ENCODE measurements at regions not wholly inside any gene's neighbourhood (a gene's known extent, or its start where the extent isn't known, plus 50 kb on each side); places are given as distances from the start of the nearest gene placed in this dataset.
"Not testable (repeated sequence)": the region's sequence is repeated elsewhere in the genome, so short reads cannot be mapped to it uniquely, and the experiment has no call there.

DNA sequence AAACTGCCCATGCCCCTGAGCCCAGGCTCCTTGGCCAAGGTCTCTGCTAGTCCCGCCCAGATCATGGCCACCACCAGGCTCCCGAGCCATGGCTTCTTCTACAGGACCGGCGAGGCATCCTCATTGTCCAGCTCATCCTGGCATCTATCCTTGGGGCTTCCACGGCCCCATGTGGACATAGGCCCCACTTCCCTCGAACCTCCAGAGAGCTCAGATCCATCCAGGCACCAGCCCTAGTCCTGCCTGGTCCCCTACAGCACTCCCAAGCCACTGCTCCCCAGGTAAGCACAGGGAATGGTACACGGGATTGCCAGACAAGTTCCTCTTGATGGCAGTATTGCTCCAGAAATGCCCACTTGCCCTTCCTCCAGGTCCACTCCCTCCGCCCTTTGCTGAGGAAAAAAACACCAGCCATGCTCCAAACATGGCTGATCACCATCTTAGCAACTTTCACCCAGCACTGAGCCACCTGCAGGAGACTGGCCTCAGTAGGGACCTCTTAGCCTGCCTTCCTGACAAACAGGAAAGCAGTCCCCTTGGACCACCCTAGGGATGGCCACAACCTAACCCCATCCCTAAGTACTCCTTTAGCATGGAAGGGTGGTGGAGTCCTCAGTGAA, 272.1 kb upstream of the AGTR2 start:
- no peak overlapping the region for H3K4me3 Mint-ChIP-seq

DNA sequence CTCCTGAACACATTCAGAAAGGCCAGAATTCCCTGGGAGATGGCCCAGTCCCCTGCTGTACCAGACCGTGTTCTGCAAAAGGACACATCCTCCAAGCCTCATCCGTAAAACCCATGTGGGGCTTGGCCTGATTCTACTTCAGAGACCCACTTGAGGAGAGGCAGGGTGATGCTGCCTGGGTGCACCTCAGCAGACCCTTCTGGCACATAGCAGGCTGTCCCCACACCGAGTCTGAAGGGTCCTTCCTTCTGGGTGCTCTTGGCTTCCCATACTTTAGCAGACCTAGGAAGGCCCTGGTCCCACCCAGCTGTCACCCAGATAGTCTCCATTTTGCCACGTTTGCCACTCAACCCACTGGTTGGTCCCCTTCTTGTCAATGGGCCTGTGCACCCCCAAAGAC, 270.1 kb upstream of the AGTR2 start:
- Mint-ChIP-seq H3K4me1 (ENCODE audit: low read depth) (no peaks in the 10 kb centered on the region), H3K4me3 (no peak overlapping the region), H3K36me3 (ENCODE audit: low read depth) (no peaks in the 10 kb centered on the region), H3K27me3 (peaks cover 2% of the 10 kb centered on the region), H3K27ac (no peak overlapping the region), H3K9me3 (no peaks in the 10 kb centered on the region)
- no peak for DNase-seq

More for the DNA sequence above, 272.1 kb upstream of the AGTR2 start:
- Mint-ChIP-seq H3K36me3 (ENCODE audit: low read depth) (no peaks in the 10 kb centered on the region), H3K9me3 (no peaks in the 10 kb centered on the region), H3K4me1 (ENCODE audit: low read depth) (peaks cover 1% of the 10 kb centered on the region), H3K27ac (no peak overlapping the region), H3K27me3 (no peaks in the 10 kb centered on the region)
- DNase-seq = peak; percentile 73

DNA sequence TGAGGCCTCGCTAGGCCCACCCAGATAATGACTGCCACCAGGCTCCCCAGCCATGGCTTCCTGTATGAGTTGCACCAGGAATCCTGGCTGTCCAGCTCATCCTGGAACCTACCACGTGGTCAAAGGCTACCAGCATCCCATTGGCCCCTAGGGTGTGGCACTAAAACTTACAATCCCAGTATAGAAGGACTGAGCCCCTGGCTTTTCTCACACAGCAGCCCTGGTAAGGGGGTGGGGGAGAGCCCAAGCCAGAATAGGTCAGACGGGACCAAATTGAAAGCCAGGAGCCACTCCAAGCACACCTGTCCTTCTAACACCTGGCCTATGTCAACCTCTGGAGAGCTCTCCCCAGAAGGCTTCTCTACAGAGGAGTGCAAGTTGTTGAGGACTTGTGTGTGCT, 269.3 kb upstream of the AGTR2 start:
- peaks cover 6% of the 10 kb centered on the region for H3K27me3 Mint-ChIP-seq
- no peak for DNase-seq
- no peak overlapping the region for H3K4me3 Mint-ChIP-seq
- H3K27ac Mint-ChIP-seq = no peak overlapping the region
- H3K4me1 Mint-ChIP-seq (ENCODE audit: low read depth) = no peaks in the 10 kb centered on the region
- H3K9me3 Mint-ChIP-seq = no peaks in the 10 kb centered on the region
- H3K36me3 Mint-ChIP-seq (ENCODE audit: low read depth) = no peaks in the 10 kb centered on the region

DNA sequence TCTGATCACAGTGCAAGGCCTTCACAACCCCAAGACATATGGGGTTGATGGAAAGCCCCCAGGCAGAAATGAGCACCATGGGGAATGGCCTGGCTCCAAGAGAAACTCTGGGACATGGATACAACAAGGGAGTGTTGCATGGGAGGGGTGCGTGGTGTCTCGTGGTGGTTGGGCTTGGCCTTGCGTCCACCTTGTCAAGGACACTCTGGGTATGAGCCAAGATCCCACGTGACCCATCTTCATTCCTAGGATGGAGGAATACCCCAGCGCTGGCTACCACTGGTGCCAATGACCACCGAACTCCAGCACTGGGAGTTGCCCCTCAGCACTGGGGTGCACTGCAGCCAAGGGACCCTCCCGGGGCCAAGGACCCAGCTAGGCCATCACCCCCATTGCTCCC, 267.5 kb upstream of the AGTR2 start:
- Mint-ChIP-seq H3K36me3 (ENCODE audit: low read depth) (no peaks in the 10 kb centered on the region), H3K4me3 (no peak overlapping the region), H3K4me1 (ENCODE audit: low read depth) (no peaks in the 10 kb centered on the region), H3K27me3 (peaks cover 18% of the 10 kb centered on the region), H3K9me3 (no peaks in the 10 kb centered on the region), H3K27ac (no peak overlapping the region)
- DNase-seq = no peak

DNA sequence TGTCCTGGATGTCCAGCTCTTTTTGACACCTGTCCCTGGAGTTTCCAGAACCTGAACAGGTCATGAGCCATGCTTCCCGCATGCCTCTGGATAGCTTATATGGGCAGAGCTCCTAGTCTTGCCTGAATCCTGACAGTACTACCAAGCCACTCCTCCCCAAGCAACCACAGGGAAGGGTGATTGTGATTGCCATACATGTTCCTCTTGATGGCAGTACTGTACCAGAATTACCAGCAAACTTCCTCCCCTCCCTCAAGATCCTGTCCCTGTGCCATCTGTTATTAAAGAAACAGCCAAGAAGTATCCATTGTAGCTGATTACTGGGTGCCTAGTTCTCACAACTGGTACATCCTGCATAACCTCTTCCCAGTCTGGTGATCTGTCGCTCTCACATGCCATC, 264.3 kb upstream of the AGTR2 start:
- H3K9me3 Mint-ChIP-seq = no peaks in the 10 kb centered on the region
- no peaks in the 10 kb centered on the region for H3K4me1 Mint-ChIP-seq (ENCODE audit: low read depth)
- H3K27ac Mint-ChIP-seq = no peak overlapping the region
- peaks cover 30% of the 10 kb centered on the region for H3K27me3 Mint-ChIP-seq
- H3K4me3 Mint-ChIP-seq = no peak overlapping the region
- no peaks in the 10 kb centered on the region for H3K36me3 Mint-ChIP-seq (ENCODE audit: low read depth)
- no peak for DNase-seq

DNA sequence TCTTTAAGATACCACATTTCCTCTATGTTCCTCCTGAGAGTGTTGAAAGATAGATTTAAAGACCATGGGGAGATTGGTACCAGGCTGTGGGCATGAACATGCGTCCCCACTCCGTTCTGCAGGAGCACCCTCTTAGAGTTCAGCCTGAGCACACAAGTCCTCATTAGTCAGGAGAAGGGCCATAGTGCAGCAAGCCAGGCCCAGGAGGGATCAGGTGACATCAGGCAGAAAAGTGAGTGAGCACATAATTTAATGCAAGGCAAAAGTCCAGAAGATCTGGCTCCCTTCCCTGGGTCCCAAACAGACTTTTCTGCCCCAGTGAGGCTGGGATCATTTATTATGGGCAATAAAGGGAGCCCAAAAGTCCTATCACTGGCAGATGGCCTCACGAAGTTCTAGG, 263.7 kb upstream of the AGTR2 start:
- H3K27ac Mint-ChIP-seq = no peak overlapping the region
- H3K36me3 Mint-ChIP-seq (ENCODE audit: low read depth) = no peaks in the 10 kb centered on the region
- H3K4me1 Mint-ChIP-seq (ENCODE audit: low read depth) = no peaks in the 10 kb centered on the region
- H3K4me3 Mint-ChIP-seq = no peak overlapping the region
- no peak for DNase-seq
- no peaks in the 10 kb centered on the region for H3K9me3 Mint-ChIP-seq
- peaks cover 30% of the 10 kb centered on the region for H3K27me3 Mint-ChIP-seq

DNA sequence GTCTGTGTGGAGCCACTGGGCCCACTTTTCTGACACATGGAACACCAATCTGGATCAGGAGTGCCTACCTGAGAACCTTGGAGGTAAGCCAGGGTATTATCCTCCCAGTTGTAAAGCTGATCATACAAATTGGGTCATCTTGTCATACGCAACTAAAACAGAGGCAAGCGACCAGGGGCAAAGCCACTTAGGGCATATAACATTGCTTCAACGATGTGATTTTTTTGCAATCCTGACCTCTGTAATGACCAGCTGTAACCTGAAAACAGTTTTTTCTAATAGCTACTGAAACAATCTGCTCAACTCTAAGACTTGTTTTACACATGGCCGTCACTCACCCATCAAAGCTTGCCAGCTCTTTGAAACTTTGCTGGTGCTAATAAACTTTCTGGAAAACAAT, 261.5 kb upstream of the AGTR2 start:
- H3K36me3 Mint-ChIP-seq (ENCODE audit: low read depth) = no peaks in the 10 kb centered on the region
- peaks cover 34% of the 10 kb centered on the region for H3K27me3 Mint-ChIP-seq
- no peaks in the 10 kb centered on the region for H3K9me3 Mint-ChIP-seq
- H3K27ac Mint-ChIP-seq = no peak overlapping the region
- no peaks in the 10 kb centered on the region for H3K4me1 Mint-ChIP-seq (ENCODE audit: low read depth)
- H3K4me3 Mint-ChIP-seq = no peak overlapping the region
- no peak for DNase-seq

DNA sequence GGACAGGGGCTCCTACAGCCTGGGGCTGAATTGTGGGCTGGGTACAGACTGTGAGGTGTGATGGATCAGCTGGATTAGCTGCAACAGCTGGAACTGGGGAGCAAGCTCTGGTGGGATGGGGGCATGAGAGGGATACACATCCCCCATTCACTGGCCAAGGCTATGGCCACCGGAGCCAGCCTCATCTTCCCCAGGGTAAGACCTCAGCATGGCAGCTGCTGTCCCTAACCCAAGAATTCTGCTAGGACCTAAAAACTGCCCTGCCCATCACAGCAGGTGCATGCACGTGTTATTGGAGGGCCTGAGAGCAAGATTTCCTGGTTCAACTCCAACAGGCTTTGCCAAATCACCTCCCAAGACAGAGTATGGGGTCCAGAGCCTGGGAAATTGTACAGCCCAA, 258.6 kb upstream of the AGTR2 start:
- H3K36me3 Mint-ChIP-seq (ENCODE audit: low read depth) = no peaks in the 10 kb centered on the region

DNA sequence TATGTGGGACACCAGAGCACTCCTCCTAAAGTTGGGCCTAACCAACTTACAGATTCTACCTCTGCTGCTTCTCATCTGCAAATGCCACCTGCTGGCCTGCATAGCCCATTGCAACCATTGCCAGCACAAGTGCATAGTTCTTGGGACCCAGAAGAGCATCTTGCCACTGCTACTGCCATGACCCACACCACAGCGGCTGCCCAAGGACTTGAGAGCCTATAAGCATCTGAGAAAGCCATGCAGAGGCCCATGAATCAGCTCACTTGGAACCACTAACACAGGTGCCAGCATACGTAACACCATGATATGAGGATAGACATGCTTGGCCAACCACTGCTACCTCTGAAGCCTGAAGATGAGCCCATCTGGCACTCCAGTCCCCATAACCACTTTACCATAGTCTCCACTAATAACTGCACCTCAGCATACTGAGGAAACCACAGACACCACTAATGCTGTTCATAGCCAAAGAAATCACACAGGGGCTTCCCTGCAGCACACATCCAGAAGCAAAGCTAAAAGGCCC, 258.1 kb upstream of the AGTR2 start:
- Mint-ChIP-seq H3K4me3 (no peak overlapping the region), H3K9me3 (no peaks in the 10 kb centered on the region), H3K36me3 (ENCODE audit: low read depth) (no peaks in the 10 kb centered on the region), H3K4me1 (ENCODE audit: low read depth) (no peaks in the 10 kb centered on the region), H3K27ac (no peak overlapping the region), H3K27me3 (peaks cover 25% of the 10 kb centered on the region)
- DNase-seq = no peak

More for the DNA sequence above, 258.6 kb upstream of the AGTR2 start:
- no peaks in the 10 kb centered on the region for H3K4me1 Mint-ChIP-seq (ENCODE audit: low read depth)
- DNase-seq = no peak
- H3K9me3 Mint-ChIP-seq = no peaks in the 10 kb centered on the region
- H3K27me3 Mint-ChIP-seq = peaks cover 29% of the 10 kb centered on the region
- H3K4me3 Mint-ChIP-seq = no peak overlapping the region
- H3K27ac Mint-ChIP-seq = no peak overlapping the region

DNA sequence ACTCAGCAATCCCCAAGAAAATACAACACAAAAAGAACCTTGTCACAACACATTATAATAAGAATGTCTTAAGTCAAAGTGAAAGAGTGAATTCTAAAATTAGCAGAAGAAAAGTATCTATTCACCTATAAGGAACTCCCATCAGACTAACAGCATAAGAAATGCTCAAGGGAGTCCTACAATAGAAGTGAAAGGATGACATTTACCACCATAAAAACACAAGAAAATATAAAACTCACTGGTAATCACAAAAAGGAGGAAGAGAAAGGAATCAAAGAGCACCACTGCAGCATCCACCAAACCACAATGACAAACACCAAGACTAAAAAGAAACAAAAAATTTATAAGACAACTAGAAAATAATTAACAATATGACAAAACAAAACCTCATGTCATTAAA, 257.0 kb upstream of the AGTR2 start:
- Mint-ChIP-seq H3K9me3 (no peaks in the 10 kb centered on the region), H3K4me3 (no peak overlapping the region), H3K36me3 (ENCODE audit: low read depth) (no peaks in the 10 kb centered on the region), H3K27ac (no peak overlapping the region), H3K27me3 (peaks cover 16% of the 10 kb centered on the region), H3K4me1 (ENCODE audit: low read depth) (no peaks in the 10 kb centered on the region)
- DNase-seq = no peak

DNA sequence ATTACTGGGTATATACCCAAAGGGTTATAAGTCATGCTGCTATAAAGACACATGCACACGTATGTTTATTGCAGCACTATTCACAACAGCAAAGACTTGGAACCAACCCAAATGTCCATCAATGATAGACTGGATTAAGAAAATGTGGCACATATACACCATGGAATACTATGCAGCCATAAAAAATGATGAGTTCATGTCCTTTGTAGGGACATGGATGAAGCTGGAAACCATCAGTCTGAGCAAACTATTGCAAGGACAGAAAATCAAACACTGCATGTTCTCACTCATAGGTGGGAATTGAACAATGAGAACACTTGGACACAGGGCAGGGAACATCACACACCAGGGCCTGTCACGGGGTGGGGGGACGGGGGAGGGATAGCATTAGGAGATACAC, 254.9 kb upstream of the AGTR2 start:
- DNase-seq = not testable (repeated sequence)

DNA sequence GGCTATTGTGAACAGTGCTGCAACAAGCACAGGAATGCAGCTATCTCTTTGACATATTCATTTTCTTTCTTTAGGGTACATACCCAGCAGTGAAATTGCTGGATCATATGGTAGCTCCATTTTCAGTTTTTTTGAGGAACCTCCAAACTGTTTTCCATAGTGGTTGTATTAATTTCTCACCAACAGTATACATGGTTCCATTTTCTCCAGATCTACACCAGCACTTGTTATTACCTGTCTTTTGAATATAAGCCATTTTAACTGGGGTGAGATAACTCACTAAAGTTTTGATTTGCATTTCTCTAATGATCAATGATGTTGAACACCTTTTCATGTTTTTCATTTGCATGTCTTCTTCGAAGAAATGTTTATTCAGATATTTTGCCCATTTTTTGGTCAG, 241.1 kb upstream of the AGTR2 start:
- peaks cover 10% of the 10 kb centered on the region for H3K9me3 Mint-ChIP-seq
- no peak overlapping the region for H3K4me3 Mint-ChIP-seq
- no peak for DNase-seq
- H3K4me1 Mint-ChIP-seq (ENCODE audit: low read depth) = no peaks in the 10 kb centered on the region
- H3K36me3 Mint-ChIP-seq (ENCODE audit: low read depth) = no peaks in the 10 kb centered on the region
- peaks cover 23% of the 10 kb centered on the region for H3K27me3 Mint-ChIP-seq
- no peak overlapping the region for H3K27ac Mint-ChIP-seq

More for the DNA sequence above, 254.9 kb upstream of the AGTR2 start:
- H3K4me3 Mint-ChIP-seq; H3K9me3 Mint-ChIP-seq; H3K27ac Mint-ChIP-seq; H3K36me3 Mint-ChIP-seq (ENCODE audit: low read depth); H3K4me1 Mint-ChIP-seq (ENCODE audit: low read depth): not testable (repeated sequence)
- peaks cover 10% of the 10 kb centered on the region for H3K27me3 Mint-ChIP-seq

DNA sequence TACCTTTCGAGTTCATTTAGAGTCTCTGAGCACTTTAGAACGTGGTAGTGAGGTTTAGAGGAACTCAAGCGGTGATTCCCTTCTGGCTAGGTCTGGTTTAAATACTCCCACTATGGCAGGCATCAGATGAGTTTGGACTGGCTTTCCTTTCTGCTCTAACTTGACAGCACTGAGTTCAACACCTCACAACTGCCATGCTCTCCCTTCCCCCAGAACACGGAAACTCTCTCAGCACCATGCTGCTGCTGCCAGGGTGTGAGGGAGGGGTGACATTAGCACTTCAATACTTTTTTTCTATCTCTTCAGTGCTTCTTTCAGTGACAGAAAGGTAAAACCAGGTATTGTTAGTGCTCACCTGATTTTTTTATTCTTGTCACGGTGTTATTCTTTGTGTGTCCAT, 234.5 kb upstream of the AGTR2 start:
- H3K9me3 Mint-ChIP-seq = no peaks in the 10 kb centered on the region
- no peak overlapping the region for H3K4me3 Mint-ChIP-seq
- H3K27me3 Mint-ChIP-seq = peaks cover 22% of the 10 kb centered on the region
- H3K27ac Mint-ChIP-seq = no peak overlapping the region
- DNase-seq = no peak
- H3K36me3 Mint-ChIP-seq (ENCODE audit: low read depth) = no peaks in the 10 kb centered on the region
- H3K4me1 Mint-ChIP-seq (ENCODE audit: low read depth) = peaks cover 8% of the 10 kb centered on the region

DNA sequence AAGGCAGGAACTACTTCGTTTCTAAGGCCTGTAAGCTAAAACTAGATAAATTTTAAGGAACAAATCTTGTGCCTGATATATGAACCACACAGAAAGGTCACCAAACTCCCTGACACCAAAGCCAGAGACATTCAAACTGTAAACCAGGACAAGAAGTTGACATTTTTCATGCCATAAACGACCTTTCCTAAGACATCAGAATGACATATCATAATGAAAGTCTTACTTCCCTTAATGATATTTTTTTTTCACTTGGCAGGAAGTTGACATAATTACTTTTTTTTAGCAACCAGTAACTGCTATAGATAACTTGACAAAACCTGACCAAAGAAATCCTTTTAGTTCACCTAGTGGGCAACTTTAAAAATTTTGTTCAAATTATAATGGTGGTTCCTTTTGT, 231.5 kb upstream of the AGTR2 start:
- no peak overlapping the region for H3K27ac Mint-ChIP-seq
- DNase-seq = no peak
- peaks cover 15% of the 10 kb centered on the region for H3K27me3 Mint-ChIP-seq
- peaks cover 8% of the 10 kb centered on the region for H3K4me1 Mint-ChIP-seq (ENCODE audit: low read depth)
- H3K36me3 Mint-ChIP-seq (ENCODE audit: low read depth) = no peaks in the 10 kb centered on the region
- no peaks in the 10 kb centered on the region for H3K9me3 Mint-ChIP-seq
- no peak overlapping the region for H3K4me3 Mint-ChIP-seq

DNA sequence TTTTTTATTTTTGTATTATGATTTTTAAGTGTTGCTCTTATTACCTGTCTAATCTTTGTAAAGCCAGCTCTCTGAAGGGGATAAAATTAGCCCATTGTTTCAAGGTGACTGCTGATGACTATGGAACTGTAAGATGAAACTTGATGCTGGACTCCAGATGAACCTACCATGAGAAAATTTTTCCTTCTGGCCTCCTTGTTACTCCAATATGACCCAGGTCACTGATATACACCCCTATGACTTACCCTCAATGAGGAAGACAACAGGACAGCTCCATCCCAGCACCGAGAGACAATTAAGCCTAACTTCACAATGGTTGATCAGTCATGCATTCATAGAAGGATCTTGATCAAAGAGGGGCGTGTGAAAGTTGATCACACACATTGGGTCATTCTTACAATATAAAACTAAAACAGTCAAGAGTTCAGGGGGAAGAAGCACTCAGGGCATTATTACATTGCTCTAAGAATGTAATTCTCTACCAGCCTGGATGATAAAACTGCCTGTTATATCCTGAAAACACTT, 230.8 kb upstream of the AGTR2 start:
- Mint-ChIP-seq H3K36me3 (ENCODE audit: low read depth) (no peaks in the 10 kb centered on the region), H3K27me3 (peaks cover 13% of the 10 kb centered on the region), H3K4me1 (ENCODE audit: low read depth) (peaks cover 8% of the 10 kb centered on the region), H3K9me3 (no peaks in the 10 kb centered on the region), H3K4me3 (no peak overlapping the region), H3K27ac (no peak overlapping the region)
- DNase-seq = no peak

DNA sequence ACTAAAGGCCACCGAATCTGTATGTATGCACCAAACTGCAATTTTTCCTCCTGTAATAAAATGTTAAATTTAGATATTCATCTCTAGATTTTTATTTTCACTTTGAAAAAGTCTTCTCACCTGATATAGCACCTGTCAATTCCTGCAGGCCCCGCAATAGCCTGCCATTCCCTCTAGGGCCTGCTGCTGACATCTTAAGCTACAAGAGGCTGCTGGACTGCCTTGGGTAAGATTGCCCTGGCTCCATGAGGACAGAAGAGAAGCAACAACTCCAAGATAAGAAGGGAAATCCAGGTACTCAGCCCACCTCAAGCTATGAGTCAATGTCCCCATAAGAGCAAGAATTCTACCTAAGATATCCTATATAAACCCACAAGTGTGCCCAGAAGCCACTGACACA, 230.2 kb upstream of the AGTR2 start:
- DNase-seq = no peak
- no peak overlapping the region for H3K27ac Mint-ChIP-seq
- H3K4me1 Mint-ChIP-seq (ENCODE audit: low read depth) = peaks cover 8% of the 10 kb centered on the region
- H3K4me3 Mint-ChIP-seq = no peak overlapping the region
- H3K27me3 Mint-ChIP-seq = peaks cover 10% of the 10 kb centered on the region
- H3K36me3 Mint-ChIP-seq (ENCODE audit: low read depth) = no peaks in the 10 kb centered on the region
- no peaks in the 10 kb centered on the region for H3K9me3 Mint-ChIP-seq
